Glomerular visceral epithelial cell (primary cell): ENCODE measurements at regions not wholly inside any gene's neighbourhood (a gene's known extent, or its start where the extent isn't known, plus 50 kb on each side); places are given as distances from the start of the nearest gene placed in this dataset.
"Not testable (repeated sequence)": the region's sequence is repeated elsewhere in the genome, so short reads cannot be mapped to it uniquely, and the experiment has no call there.

Source experiments
- DNase-seq: peaks from one replicate; pipeline ENCODE4 v3.0.0-alpha.2; 2016; ENCODE audit errors: extremely low spot score

GRCh38 chr6:57985734-57986133 lies 668.3 kb downstream of the PRIM2 start:
- DNase-seq = not testable (repeated sequence)

GRCh38 chr6:57986584-57986983 lies 669.2 kb downstream of the PRIM2 start:
- not testable (repeated sequence) for DNase-seq

DNA sequence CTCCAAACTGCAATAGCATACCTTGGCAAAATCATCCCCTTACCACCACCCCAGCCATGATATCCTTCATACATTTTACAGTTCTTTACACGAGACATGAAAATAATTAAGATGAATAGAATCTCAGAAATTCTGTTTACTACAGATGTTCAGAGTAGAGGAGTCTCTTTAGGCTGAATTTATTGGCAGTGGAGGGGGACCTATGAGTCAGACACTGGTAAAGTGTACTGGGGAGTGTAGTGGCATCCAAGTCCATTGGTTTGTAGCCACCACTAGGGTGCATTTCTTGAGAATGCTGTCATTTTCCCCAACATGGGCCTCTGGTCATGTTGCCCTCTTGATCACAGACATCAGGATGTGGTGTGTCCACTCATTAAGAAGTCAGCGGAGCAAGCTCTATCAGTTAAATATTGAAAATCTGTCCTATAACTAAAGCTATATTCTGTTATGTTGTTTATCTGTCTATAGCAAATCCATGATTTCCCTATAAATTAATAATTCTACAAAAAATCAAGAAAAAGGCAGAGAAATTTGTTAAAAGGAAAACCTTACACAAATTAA lies 672.2 kb downstream of the PRIM2 start:
- peak; percentile 25 for DNase-seq

GRCh38 chr6:57998858-57999619 lies 681.6 kb downstream of the PRIM2 start:
- DNase-seq = not testable (repeated sequence)

- DNase-seq = not testable (repeated sequence)
Measured at GRCh38 chr6:58000233-58000632, 682.8 kb downstream of the PRIM2 start.

GRCh38 chr6:58003417-58004167 lies 686.2 kb downstream of the PRIM2 start:
- DNase-seq = peak; percentile 1

GRCh38 chr6:58007334-58008000 lies 690.0 kb downstream of the PRIM2 start:
- not testable (repeated sequence) for DNase-seq

- DNase-seq = not testable (repeated sequence)
Measured at GRCh38 chr6:58008001-58008335, 690.5 kb downstream of the PRIM2 start.

- not testable (repeated sequence) for DNase-seq
Measured at GRCh38 chr6:58011954-58012600, 694.6 kb downstream of the PRIM2 start.

DNA sequence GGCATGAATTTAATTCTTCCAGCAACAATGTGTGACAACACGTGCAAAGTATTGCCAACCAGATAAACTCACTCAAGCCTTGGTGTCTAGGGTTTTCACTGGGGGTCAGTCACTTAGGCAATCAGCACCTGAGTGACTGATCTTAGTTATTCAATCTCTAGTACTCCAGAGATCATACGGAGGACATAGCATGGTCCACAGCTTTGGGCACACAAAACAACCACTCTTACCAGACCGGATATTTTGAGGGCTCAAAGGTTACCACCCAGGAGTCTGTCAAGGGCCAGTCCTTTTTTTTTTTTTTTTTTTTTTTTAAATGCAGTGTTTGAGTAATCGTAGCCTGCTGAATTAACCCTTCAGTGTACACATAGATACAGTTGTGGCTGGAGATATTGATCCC lies 699.2 kb downstream of the PRIM2 start:
- DNase-seq = not testable (repeated sequence)

DNA sequence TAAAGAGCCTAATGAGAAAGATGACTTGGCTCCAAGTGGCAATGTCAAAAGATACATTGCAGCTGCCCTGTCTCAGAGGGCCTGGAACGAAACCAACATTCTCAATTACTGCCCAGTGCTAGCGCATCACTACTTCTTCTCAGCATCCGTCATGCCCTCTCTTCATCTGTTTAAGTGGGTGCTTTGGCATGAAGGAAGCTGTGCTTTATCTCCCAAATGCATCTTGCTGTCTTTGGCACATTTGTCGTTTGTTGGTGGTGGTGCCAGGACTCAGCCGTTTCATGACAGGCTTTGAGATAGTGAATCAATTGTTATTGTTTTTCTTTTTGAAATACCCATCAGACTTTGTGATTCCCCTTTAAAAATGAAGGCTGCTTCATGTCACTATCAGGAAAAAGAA lies 710.8 kb downstream of the PRIM2 start:
- not testable (repeated sequence) for DNase-seq

GRCh38 chr6:58038213-58038612 lies 720.8 kb downstream of the PRIM2 start:
- DNase-seq = not testable (repeated sequence)

- not testable (repeated sequence) for DNase-seq
Measured at GRCh38 chr6:58046584-58046983, 729.2 kb downstream of the PRIM2 start.

DNA sequence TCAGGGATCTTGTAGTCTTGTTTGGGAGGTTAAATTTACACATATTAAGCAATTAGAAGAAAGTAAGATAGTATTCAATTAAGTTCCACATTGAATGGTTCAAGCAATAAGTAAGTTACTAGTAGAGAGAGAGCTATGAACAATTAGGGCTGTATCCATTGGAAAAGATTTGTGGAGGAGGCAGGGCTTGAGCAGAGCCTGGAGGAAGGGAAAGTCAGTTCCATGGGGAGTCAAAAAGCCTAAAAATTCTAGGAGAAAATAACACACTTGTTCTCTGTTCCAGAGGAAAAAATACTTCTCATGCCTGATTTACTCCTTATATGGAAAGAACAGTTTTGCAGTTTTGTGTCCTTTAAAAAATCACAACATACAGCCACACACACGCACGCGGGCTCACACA lies 730.0 kb downstream of the PRIM2 start:
- DNase-seq = not testable (repeated sequence)

DNA sequence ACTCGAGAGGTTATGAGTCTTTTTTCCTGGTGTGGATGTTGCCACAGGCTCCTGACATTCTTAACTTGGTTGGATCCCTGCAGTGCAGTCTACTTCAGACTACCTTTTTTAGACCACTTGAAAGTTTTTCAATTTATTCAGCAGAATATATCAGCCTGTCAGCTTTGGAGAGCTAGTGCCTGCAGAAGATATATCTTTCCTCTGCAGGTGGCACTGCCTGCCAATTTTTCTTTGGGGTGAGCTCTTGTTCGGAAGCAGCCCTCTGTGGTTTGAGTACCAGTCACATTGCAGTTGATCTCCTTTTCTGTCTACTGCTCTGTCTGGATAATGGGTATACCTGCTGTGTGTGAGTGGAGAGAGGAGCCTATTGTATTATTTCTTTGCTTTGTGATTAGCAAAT lies 730.4 kb downstream of the PRIM2 start:
- not testable (repeated sequence) for DNase-seq

- DNase-seq = not testable (repeated sequence)
Measured at GRCh38 chr6:58055465-58056176, 738.2 kb downstream of the PRIM2 start.

DNA sequence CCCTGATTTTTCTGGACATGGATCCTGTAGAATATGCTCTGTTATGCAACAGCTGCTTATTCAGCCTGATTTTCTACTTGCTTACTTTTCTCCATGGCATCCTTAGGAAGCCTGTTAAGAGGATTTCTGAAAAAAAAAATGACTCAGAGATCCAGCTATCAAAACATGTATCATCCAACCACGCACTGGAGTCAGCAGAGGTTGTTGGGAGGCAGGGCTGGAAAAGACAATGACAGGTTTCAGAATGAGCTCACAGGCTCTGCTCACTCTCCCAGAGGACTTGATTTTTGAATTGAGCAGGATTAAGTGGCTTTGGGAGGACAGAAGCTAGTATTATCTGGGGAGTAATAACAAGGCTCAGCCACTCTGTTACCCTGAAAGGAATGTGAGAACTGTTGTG lies 742.3 kb downstream of the PRIM2 start:
- peak; percentile 14 for DNase-seq

DNA sequence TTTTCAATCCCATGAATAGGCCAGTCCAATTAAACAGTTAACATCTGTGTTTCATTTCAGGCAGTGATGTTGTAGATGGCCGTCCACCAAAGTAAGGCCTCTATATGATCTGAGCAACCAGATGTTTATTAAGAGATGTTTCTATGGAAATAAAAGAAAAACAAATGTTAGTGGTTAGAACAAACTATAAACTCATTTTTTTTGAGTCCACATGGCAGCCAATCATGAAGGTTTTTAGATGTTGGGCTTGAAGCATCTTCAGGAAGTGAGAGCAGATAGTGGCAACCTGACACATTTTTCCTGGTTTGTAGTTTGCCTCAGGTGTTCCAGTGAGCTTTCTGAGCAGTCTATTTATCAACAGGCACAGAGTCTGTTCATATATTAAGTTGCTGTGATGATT lies 746.1 kb downstream of the PRIM2 start:
- DNase-seq = not testable (repeated sequence)

DNA sequence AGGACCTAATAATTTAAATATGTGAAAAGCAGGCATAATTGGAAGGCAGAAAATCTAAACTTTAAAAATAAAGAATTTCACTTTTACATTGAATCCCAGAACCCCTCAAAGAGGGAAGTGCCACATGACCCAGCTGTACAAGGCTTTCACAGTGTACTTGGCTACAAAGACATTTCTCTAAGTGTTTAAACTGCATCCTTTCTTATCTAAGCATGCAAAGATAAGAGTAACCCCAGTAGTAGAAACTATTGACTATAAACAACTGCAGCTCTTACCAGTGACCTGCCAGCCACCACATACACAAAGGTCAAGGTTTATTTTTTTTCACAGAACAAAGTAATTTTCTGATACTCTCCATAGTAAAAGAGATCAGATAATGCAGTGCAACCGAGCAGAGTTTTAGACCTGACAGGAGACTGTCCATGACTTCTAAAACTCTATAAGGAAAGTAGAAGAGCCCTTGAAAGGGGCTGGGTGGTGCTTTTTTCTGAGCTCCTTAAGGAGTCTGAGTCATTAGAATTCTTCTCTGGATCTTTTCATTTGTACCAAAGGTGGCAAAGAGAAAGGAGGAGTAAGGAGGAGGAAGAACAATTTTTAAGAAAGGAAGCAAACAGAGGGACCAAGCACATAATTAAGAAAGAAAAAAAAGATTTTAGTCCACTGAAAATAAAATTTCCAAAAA lies 750.6 kb downstream of the PRIM2 start:
- not testable (repeated sequence) for DNase-seq

DNA sequence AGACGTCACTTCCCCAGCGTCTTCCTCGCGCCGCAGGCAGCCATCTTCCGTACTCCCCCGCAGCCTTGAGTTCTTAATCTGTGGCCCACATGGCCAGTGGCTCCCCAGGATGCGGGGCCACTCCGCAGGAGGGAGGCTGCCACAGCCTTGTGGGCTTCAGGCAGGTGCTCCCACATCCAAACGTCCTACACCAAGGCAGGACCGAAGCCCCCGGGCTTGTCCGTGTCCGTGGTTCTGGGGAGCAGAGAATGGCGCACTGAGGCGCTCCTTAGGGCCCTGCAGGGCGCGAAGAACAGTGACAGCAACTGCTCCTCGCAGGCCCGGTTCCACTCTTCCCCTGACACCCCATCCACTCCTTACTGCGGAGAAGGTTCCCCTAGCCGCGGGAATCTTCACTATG lies 755.8 kb downstream of the PRIM2 start:
- DNase-seq = no peak
